ENCODE measurements at regions not wholly inside any gene's neighbourhood (a gene's known extent, or its start where the extent isn't known, plus 50 kb on each side); places are given as distances from the start of the nearest gene placed in this dataset.
"Not testable (repeated sequence)": the region's sequence is repeated elsewhere in the genome, so short reads cannot be mapped to it uniquely, and the experiment has no call there.

- DNase-seq, result no peak
Measured at GRCh38 chr7:92972441-92972840, 136.1 kb upstream of the CDK6 start.

DNA sequence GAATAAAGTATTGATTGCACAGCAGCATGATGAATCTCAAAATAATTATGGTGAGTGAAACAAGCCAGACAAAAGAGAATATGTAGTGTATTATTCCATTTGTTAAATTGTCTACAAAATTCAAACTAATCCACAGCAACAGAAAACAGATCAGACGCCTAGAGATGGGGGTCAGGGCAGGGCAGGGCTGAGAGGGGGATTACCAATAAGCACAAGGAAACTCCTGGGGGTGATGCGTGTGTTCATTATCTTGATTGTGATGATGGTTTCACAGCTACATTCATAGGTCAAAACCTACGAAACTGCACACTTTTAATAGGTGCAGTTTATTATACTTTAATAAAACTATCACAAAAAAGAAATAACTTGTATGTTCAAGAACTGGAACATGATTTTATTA lies 132.7 kb upstream of the CDK6 start:
- no peak for DNase-seq

DNA sequence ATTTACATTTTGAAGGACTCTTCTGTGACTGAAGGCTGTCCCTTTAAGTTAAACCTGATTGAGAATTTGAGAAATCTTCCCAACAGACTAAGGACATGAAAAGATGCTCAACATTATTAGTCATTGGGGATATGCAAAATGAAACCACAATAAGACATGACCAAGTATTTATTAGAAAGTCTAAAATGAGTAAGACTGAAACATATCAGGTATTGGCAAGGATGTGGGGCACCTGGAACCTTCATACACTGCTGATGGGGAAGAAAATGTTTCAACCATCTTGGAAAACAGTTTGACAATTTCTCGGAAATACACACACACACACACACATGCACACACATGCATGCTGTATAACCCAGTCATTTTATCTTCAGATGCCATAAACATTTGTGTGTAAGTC lies 132.1 kb upstream of the CDK6 start:
- DNase-seq, result no peak

DNA sequence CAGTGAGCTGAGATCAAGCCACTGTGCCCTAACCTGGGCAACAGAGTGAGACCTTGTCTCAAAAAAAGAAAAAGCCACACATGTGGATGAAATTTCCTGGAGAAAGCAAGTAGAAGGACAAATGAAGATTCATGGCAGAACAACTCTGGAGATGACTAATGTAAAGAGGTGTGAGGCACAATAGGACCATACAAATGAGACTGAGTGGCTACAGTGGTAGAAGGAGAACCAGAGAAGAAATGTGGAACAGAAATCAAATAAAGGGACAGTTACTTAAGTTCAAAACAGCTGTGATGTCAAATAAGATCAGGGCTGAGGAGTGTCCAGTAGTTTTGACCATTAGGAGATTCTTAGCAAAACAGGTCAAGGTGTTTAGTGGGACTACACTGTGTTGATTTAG lies 130.9 kb upstream of the CDK6 start:
- DNase-seq, result no peak

DNA sequence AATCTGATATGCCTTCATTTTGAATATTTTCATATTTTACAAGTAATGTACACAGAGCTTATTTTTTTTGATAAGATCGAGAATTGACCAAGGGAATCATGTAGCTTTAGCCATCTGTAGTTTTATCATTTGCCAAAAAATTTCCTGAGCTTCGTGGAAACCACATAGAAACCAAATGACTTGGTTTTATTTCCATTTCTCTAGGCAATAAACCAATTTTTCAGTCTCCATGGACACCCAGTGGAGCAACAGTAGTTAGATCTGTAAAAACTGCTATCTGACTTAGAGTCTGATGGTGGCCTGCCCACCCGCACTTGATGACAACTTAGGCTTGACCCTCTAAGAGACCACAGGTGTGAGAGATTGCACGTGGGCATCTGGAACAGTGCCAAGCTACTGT lies 127.8 kb upstream of the CDK6 start:
- no peak for DNase-seq

GRCh38 chr7:92963566-92963965 lies 127.2 kb upstream of the CDK6 start:
- DNase-seq, result no peak

GRCh38 chr7:92961961-92962360 lies 125.6 kb upstream of the CDK6 start:
- DNase-seq, result no peak

DNA sequence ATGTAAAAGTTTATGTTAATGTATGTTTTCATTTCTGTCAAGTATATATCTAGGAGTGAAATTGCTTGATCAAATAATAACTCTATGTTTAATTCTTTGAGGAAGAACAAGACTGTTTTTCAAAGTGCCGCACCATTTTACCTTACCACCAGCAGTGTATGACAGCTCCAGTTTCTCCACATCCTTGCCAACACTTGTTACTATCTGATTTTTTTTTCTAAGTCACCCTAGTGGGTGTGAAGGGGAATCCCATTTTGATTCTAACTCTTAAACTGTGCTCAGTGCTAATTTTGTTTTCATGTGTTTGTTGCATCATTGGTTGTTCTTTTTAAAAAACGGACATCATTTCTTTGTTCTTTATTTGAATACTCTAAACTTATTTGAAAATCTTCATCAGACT lies 120.2 kb upstream of the CDK6 start:
- no peak for DNase-seq

DNA sequence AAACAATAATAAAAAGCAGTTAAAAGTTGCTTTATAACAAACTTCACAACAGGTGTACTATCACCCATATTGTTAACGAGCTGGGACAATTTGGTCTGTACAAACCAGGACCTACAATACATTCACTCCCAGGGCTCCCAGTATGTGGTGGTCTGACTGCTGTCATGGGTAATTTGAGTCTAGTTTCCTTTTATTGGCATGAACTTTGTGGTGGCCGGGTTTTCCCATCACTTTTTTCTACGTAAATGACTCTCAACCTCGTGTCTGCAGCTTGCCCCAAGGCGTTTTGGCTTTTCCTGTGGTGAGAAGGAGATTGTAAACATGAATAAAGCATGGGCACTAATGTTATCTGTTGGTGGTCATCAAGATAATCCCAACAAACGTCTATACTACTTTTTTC lies 118.7 kb upstream of the CDK6 start:
- no peak for DNase-seq

- DNase-seq, result peak; percentile 99
Measured at GRCh38 chr7:92953657-92954056, 117.3 kb upstream of the CDK6 start.

- DNase-seq, result no peak
Measured at GRCh38 chr7:92949748-92950147, 113.4 kb upstream of the CDK6 start.

DNA sequence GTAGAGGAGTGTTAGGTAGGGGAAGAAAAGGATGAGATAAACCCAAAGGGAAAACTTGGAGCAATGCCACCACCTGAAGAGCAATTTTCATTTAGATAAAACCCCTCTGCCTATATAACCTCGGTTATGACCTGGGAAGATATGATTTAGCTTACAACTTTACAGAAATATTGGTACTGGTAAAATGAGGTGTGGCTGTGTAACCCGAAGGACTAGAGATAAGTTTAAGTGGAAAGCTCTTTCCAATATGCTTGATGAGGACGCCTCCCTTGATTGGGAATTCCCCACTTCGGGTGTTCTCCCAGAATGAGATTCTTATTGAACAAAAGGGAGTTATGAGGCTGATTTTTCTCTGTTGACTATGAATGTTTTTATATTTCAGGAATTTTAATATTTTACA lies 109.5 kb upstream of the CDK6 start:
- DNase-seq, result no peak

GRCh38 chr7:92944633-92945032 lies 108.3 kb upstream of the CDK6 start:
- no peak for DNase-seq

DNA sequence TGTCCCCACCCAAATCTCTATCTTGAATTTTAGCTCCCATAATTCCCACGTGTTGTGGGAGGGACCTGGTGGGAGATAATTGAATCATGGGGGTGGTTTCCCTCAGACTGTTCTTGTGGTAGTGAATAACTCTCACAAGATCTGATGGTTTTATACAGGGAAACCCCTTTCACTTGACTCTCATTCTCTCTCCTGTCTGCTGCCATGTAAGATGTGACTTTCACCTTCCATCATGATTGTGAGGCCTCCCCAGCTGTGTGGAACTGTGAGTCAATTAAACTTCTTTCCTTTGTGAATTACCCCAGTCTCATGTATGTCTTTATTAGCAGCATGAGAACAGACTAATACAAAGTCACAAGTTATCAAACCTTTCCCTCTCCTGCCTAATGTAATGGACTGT lies 106.3 kb upstream of the CDK6 start:
- not testable (repeated sequence) for DNase-seq

- DNase-seq, result no peak
Measured at GRCh38 chr7:92939666-92940360, 103.4 kb upstream of the CDK6 start.

GRCh38 chr7:92934096-92934495 lies 97.7 kb upstream of the CDK6 start:
- DNase-seq, result no peak

DNA sequence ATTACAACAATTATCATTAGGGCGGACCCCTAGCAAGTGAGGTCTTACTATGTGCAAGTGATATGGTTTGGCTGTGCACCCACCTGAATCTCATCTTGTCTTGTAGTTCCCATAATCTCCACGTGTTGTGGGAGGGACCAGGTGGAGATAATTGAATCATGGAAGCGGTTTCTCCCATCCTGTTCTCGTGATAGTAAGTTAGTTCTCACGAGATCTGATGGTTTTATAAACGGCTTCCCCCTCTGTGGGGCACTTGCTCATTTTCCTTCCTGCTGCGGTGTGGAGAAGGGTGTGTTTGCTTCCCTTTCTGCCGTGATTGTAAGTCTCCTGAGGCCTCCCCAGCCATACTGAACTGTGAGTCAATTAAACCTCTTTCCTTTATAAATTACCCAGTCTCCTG lies 96.1 kb upstream of the CDK6 start:
- DNase-seq, result no peak

DNA sequence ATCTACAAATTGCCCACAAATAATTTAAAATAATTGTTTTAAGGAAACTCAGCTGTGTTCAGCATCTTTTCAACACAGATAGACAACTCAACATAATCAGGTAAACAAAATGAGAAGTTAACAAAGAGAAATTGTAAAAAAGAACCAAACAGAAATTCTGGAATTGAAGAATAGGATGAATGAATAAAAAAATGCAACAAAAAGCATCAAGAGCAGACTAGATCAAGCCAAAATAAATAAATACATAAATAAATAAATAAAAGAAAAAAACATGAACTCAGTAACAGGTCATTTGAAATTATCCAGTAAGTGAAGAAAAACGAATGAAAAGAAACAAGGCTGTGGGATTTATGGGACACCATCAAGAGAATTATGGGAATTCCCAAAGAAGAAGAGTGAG lies 94.0 kb upstream of the CDK6 start:
- DNase-seq, result no peak

DNA sequence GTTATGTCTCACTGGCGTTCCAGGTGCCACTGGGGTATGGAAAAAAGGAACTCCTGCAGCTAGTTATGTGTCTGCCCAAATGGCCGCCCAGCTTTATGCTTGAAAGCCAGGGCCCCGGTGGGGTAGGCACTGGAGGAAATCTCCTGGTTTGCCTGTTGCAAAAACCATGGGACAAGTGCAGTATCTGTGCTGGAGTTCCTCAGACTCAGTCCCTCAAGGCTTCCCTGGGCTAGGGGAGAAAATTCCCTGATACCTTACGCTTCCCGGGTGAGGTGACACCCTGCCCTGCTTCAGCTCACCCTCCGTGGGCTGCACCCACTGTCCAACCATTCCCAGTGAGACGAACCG lies 90.3 kb upstream of the CDK6 start:
- no peak for DNase-seq

DNA sequence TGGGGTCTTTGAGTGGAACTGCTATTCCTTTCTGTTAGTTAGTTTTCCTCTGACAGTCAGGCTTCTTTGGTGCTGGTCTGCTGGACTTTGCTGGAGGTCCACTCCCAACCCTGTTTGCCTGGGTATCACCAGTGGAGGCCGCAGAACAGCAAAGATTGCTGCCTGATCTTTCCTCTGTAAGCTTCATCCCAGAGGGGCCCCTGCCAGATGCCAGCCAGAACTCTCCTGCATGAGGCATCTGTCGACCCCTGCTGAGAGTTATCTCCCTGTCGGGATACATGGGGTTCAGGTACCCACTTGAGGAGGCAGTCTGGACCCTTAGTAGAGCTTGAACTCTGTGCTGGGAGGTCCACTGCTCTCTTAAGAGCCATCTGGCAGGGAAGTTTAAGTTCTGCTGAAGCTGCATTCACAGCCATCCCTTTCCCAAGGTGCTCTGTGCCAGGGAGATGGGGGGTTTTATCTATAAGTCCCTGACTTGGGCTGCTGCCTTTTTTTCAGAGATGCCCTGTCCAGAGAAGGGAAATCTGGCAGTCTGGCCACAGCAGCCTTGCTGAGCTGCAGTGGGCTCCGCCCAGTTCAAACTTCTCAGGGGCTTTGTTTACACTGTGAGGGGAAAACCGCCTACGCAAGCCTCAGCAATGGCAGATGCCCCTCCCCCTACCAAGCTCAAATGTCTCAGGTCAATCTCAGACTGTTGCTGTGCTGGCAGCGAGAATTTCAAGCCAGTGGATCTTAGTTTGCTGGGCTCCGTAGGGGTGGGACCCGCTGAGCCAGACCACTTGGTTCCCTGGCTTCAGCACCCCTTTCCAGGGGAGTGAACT lies 89.7 kb upstream of the CDK6 start:
- DNase-seq, result no peak

- DNase-seq, result no peak
Measured at GRCh38 chr7:92924800-92925199, 88.4 kb upstream of the CDK6 start.

- DNase-seq, result no peak
Measured at GRCh38 chr7:92917230-92917629, 80.9 kb upstream of the CDK6 start.

DNA sequence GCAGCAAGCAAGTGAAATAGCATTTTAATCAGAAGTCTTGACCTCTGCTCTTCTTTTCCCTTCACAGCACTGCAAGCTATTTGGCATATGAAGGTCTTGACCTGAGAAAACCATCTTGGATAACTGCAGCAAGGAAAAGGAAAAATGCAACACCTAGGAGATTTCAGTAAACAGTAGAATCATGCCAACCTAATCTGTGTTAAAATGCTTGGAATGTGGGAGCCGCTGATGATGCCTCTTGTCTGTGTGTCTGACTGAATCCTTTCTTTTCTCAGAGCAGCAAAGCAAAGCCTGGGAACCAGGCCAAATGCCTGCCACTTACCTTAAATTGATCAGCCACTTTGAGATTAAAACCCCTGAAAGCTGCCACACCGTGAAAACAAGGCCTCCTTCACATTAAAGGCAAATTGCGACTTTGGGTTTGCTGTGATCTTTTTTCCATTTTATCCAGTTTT lies 80.4 kb upstream of the CDK6 start:
- no peak for DNase-seq

GRCh38 chr7:92915348-92915747 lies 79.0 kb upstream of the CDK6 start:
- no peak for DNase-seq

DNA sequence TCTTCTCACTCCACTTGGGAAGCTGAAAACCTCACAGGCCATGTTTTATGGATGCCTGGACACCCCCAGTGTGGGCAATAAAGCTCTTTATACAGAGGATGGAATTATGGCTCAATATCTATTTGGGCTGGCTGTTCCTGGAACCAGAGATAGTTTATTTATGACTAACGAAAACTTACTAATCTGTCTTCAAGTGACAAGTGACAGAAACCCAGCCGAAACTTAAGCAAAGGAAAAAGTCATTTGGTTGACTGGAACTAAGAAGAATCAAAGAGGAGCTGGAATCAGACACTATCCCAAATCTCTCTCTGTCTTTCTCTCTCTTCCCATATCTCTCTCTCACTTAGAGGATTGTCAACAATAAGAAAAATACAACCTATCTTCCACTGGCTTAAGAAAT lies 78.3 kb upstream of the CDK6 start:
- no peak for DNase-seq
